Upper lobe of right lung (tissue), 1 donor: ENCODE measurements at regions not wholly inside any gene's neighbourhood (a gene's known extent, or its start where the extent isn't known, plus 50 kb on each side); places are given as distances from the start of the nearest gene placed in this dataset.

Experiments
- ATAC-seq: fragments of 200-7000 bp; cut with Tn5 transposase; one replicate; pipeline ENCODE4 v1.9.1; 2020; ENCODE audit warnings: mild to moderate bottlenecking, moderate library complexity
- DNase-seq: peaks from one replicate; pipeline ENCODE4 v3.0.0-alpha.2; 2020
- H3K27ac ChIP-seq: fragments of 200-600 bp; one replicate; pipeline ENCODE4 v1.8.0; 2022
- H3K27me3 ChIP-seq: fragments of 200-600 bp; one replicate; pipeline ENCODE4 v1.8.0; 2022; ENCODE audit warnings: mild to moderate bottlenecking
- H3K36me3 ChIP-seq: fragments of 200-600 bp; one replicate; pipeline ENCODE4 v1.8.0; 2022
- H3K4me1 ChIP-seq: fragments of 200-600 bp; one replicate; pipeline ENCODE4 v1.8.0; 2022
- H3K4me3 ChIP-seq: fragments of 200-600 bp; one replicate; pipeline ENCODE4 v1.8.0; 2022; ENCODE audit warnings: mild to moderate bottlenecking
- H3K9me3 ChIP-seq: fragments of 200-600 bp; one replicate; pipeline ENCODE4 v1.8.0; 2022
- CTCF ChIP-seq: fragments of 200-600 bp; IDR thresholded peaks from one replicate; pipeline ENCODE4 v1.8.0; 2022; ENCODE audit warnings: antibody characterized with exemption
- intact Hi-C: fragments of 100-400 bp; cut with DNase I; formaldehyde crosslinking; loops from one replicate; pipeline ENCODE4 v1.11.0; 2022
- donor health status: DM: no; HTN: yes; CAD: no; lungs with severe emphysema.

GRCh38 chr22:49663823-49664222 is 163.8 kb downstream of the BRD1 start:
- DNase-seq (peak; percentile 52), ATAC-seq (no peak)
- no peaks in the 10 kb centered on the region for H3K9me3 ChIP-seq
- intact Hi-C loops = no loop called here
- TF ChIP-seq CTCF = no peak
- H3K27ac ChIP-seq = no peak overlapping the region
- peaks cover 7% of the 10 kb centered on the region for H3K27me3 ChIP-seq
- no peak overlapping the region for H3K4me3 ChIP-seq
- H3K36me3 ChIP-seq = no peaks in the 10 kb centered on the region
- H3K4me1 ChIP-seq = no peaks in the 10 kb centered on the region

GRCh38 chr22:49663311-49663711 is 164.4 kb downstream of the BRD1 start:
- Histone ChIP-seq H3K4me1 (no peaks in the 10 kb centered on the region), H3K27ac (no peak overlapping the region), H3K27me3 (peaks cover 3% of the 10 kb centered on the region), H3K4me3 (no peak overlapping the region), H3K36me3 (no peaks in the 10 kb centered on the region), H3K9me3 (no peaks in the 10 kb centered on the region)
- no peak for ATAC-seq
- peak; percentile 55 for DNase-seq
- TF ChIP-seq CTCF = no peak
- intact Hi-C loops = no loop called here

- ATAC-seq (no peak), DNase-seq (peak; percentile 23)
- H3K27me3 ChIP-seq = no peaks in the 10 kb centered on the region
- H3K36me3 ChIP-seq = no peaks in the 10 kb centered on the region
- H3K4me1 ChIP-seq = no peaks in the 10 kb centered on the region
- H3K27ac ChIP-seq = no peak overlapping the region
- H3K9me3 ChIP-seq = no peaks in the 10 kb centered on the region
- no peak for TF ChIP-seq CTCF
- H3K4me3 ChIP-seq = no peak overlapping the region
- intact Hi-C loops = no loop called here
Measured at GRCh38 chr22:49662681-49663080, 165.0 kb downstream of the BRD1 start.

GRCh38 chr22:49660794-49661781 is 166.6 kb downstream of the BRD1 start:
- no peaks in the 10 kb centered on the region for H3K36me3 ChIP-seq
- TF ChIP-seq CTCF = no peak
- intact Hi-C loops = no loop called here
- no peak overlapping the region for H3K4me3 ChIP-seq
- no peak overlapping the region for H3K27ac ChIP-seq
- peak; percentile 56 for DNase-seq
- H3K4me1 ChIP-seq = no peaks in the 10 kb centered on the region
- ATAC-seq = no peak
- no peaks in the 10 kb centered on the region for H3K27me3 ChIP-seq
- no peaks in the 10 kb centered on the region for H3K9me3 ChIP-seq

- no peak overlapping the region for H3K27ac ChIP-seq
Measured at GRCh38 chr22:49660321-49660720, 167.4 kb downstream of the BRD1 start.

More at GRCh38 chr22:49660321-49660720, 167.4 kb downstream of the BRD1 start:
- DNase-seq (peak; percentile 58), ATAC-seq (no peak)
- no peaks in the 10 kb centered on the region for H3K27me3 ChIP-seq
- no peaks in the 10 kb centered on the region for H3K36me3 ChIP-seq
- H3K9me3 ChIP-seq = no peaks in the 10 kb centered on the region
- TF ChIP-seq CTCF = no peak
- intact Hi-C loops = no loop called here
- no peak overlapping the region for H3K4me3 ChIP-seq
- no peaks in the 10 kb centered on the region for H3K4me1 ChIP-seq
